Adrenal gland (tissue), 5 donors: ENCODE measurements at regions not wholly inside any gene's neighbourhood (a gene's known extent, or its start where the extent isn't known, plus 50 kb on each side); places are given as distances from the start of the nearest gene placed in this dataset.

Source experiments
- POLR2A ChIP-seq, 2 donors: fragments of 450-650 bp; IDR thresholded peaks; one replicate each; pipeline ENCODE4 v1.6.1; 2017; ENCODE audit warnings: antibody characterized with exemption in 2 of 2, mild to moderate bottlenecking in 2 of 2, moderate library complexity in 1 of 2
- TF ChIP-seq, protein P1 (sequence below), 6 experiments: fragments of 450-650 bp in 4 of 6; fragments of 200-600 bp in 2 of 6; sonication (generic) in 1 of 6; IDR thresholded peaks; 1 replicate in 5 of 6; 2 replicates in 1 of 6; pipeline versions ENCODE4 v1.5.1 to v1.8.0; 2016 to 2021; ENCODE audit warnings: antibody characterized with exemption in 6 of 6, mild to moderate bottlenecking in 2 of 6, moderate library complexity in 1 of 6
- donor health status: DM: no; HTN: no; CAD: no.

GRCh38 chr3:13158871-13159270 lies 85.6 kb upstream of the IQSEC1 start:
- TF ChIP-seq, protein P1, sequence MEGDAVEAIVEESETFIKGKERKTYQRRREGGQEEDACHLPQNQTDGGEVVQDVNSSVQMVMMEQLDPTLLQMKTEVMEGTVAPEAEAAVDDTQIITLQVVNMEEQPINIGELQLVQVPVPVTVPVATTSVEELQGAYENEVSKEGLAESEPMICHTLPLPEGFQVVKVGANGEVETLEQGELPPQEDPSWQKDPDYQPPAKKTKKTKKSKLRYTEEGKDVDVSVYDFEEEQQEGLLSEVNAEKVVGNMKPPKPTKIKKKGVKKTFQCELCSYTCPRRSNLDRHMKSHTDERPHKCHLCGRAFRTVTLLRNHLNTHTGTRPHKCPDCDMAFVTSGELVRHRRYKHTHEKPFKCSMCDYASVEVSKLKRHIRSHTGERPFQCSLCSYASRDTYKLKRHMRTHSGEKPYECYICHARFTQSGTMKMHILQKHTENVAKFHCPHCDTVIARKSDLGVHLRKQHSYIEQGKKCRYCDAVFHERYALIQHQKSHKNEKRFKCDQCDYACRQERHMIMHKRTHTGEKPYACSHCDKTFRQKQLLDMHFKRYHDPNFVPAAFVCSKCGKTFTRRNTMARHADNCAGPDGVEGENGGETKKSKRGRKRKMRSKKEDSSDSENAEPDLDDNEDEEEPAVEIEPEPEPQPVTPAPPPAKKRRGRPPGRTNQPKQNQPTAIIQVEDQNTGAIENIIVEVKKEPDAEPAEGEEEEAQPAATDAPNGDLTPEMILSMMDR (IDR thresholded peaks at IDR 0.05) = no peak
- no peak for TF ChIP-seq POLR2A (IDR thresholded peaks at IDR 0.05)
